Endodermal cell (in vitro differentiated cells): ENCODE measurements at regions not wholly inside any gene's neighbourhood (a gene's known extent, or its start where the extent isn't known, plus 50 kb on each side); places are given as distances from the start of the nearest gene placed in this dataset.

Experiments used
- DNase-seq: peaks from one replicate; pipeline ENCODE4 v3.0.0-alpha.2; 2017
- H3K27ac ChIP-seq: 2 replicates; pipeline ENCODE4 v1.5.1; 2013; ENCODE audit warnings: mild to moderate bottlenecking, low read depth, low read length, moderate library complexity
- H3K27me3 ChIP-seq: 2 replicates; pipeline ENCODE4 v1.6.1; 2013; ENCODE audit warnings: mild to moderate bottlenecking, low read length, moderate library complexity; ENCODE audit not compliant: insufficient read depth, control insufficient read depth, poor library complexity, severe bottlenecking
- H3K36me3 ChIP-seq: 2 replicates; pipeline ENCODE4 v1.7.0; 2013; ENCODE audit warnings: mild to moderate bottlenecking, low read length, moderate library complexity; ENCODE audit not compliant: control insufficient read depth, insufficient read depth
- H3K4me1 ChIP-seq: one replicate; pipeline ENCODE4 v1.7.0; 2013; ENCODE audit warnings: low read length; ENCODE audit not compliant: control insufficient read depth, insufficient read depth
- H3K4me3 ChIP-seq: 2 replicates; pipeline ENCODE4 v1.5.1; 2013; ENCODE audit warnings: mild to moderate bottlenecking, low read length, moderate library complexity
- H3K9ac ChIP-seq: 2 replicates; pipeline ENCODE4 v1.6.1; 2013; ENCODE audit warnings: mild to moderate bottlenecking, low read length, moderate library complexity; ENCODE audit not compliant: poor library complexity, severe bottlenecking; ENCODE audit errors: extremely low read depth
- H3K9me3 ChIP-seq: 2 replicates; pipeline ENCODE4 v1.6.1; 2013; ENCODE audit warnings: mild to moderate bottlenecking, low read length, moderate library complexity; ENCODE audit not compliant: control insufficient read depth
- H3K27ac Mint-ChIP-seq: 2 replicates; pipeline ENCODE4 v1.8.0; 2020; ENCODE audit warnings: mixed read lengths
- H3K27me3 Mint-ChIP-seq: 2 replicates; pipeline ENCODE4 v1.8.0; 2021; ENCODE audit warnings: mild to moderate bottlenecking, mixed read lengths; ENCODE audit not compliant: insufficient read depth
- H3K36me3 Mint-ChIP-seq: 2 replicates; pipeline ENCODE4 v1.8.0; 2020; ENCODE audit warnings: low read depth, mixed read lengths
- H3K4me1 Mint-ChIP-seq: 2 replicates; pipeline ENCODE4 v1.8.0; 2020; ENCODE audit warnings: mixed read lengths
- H3K4me3 Mint-ChIP-seq: 2 replicates; pipeline ENCODE4 v1.8.0; 2020; ENCODE audit warnings: mild to moderate bottlenecking, moderate library complexity, mixed read lengths
- H3K9me3 Mint-ChIP-seq: 2 replicates; pipeline ENCODE4 v1.8.0; 2020; ENCODE audit warnings: mild to moderate bottlenecking, mixed read lengths
- WGBS, 2 experiments: methylation state at CpG; one replicate each; pipeline versions ENCODE4 v1.1.5 to v1.1.7; 2013; ENCODE audit warnings: missing lambda C conversion rate in 2 of 2, mixed read lengths in 1 of 2; ENCODE audit not compliant: insufficient coverage in 1 of 2, insufficient read length in 1 of 2; 5-methylcytosine and 5-hydroxymethylcytosine counted together
- TF ChIP-seq, protein P1 (sequence below): fragments of 200-600 bp; sonication (generic); conservative IDR thresholded peaks from 2 replicates; pipeline ENCODE4 v1.5.0; 2021; ENCODE audit warnings: antibody characterized with exemption, mild to moderate bottlenecking

DNA sequence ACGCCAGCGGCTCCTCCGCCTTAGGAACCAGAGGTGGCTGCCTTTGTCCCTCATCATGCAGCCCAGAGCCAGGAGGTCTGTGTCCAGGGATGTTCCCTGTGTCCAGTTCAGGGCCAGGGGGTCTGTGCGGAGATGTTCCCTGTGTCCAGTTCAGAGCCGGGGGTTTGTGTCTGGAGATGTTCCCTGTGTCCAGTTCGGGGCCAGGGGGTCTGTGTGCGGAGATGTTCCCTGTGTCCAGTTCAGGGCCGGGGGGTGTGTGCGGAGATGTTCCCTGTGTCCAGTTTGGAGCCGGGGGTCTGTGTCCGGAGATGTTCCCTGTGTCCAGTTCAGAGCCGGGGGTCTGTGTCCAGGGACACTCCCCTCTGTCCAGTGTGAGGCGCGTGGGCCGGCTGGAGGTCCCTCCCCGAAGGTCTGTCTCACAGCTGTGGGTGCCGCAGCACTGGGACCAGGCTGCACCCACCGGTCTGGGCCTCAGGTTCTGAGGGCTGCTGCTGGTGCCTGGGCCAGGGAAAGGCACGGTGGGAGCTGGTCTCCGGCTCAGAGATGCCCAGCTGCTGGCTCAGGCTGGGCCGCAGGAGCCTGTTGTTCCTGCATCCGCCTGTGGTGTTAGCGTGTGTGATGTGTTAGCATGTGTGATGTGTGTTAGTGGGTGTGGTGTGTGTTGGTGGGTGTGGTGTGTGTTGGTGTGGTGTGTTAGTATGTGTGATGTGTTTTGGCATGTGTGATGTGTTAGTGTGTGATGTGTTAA is 67.9 kb upstream of the CFAP46 start:
- Mint-ChIP-seq H3K27me3 (no peaks in the 10 kb centered on the region), H3K4me3 (no peak overlapping the region), H3K27ac (peak overlapping the region; percentile 58), H3K9me3 (peaks cover 1% of the 10 kb centered on the region), H3K36me3 (no peaks in the 10 kb centered on the region), H3K4me1 (no peaks in the 10 kb centered on the region)
- Histone ChIP-seq H3K4me1 (no peaks in the 10 kb centered on the region), H3K9ac (no peak overlapping the region), H3K4me3 (no peak overlapping the region), H3K36me3 (no peaks in the 10 kb centered on the region), H3K9me3 (no peaks in the 10 kb centered on the region), H3K27ac (no peak overlapping the region), H3K27me3 (no peaks in the 10 kb centered on the region)
- 90 to 91% methylated on average over 20 to 23 of the region's 23 CpGs for WGBS, 2 experiments
- no peak for DNase-seq
- TF ChIP-seq, protein P1, sequence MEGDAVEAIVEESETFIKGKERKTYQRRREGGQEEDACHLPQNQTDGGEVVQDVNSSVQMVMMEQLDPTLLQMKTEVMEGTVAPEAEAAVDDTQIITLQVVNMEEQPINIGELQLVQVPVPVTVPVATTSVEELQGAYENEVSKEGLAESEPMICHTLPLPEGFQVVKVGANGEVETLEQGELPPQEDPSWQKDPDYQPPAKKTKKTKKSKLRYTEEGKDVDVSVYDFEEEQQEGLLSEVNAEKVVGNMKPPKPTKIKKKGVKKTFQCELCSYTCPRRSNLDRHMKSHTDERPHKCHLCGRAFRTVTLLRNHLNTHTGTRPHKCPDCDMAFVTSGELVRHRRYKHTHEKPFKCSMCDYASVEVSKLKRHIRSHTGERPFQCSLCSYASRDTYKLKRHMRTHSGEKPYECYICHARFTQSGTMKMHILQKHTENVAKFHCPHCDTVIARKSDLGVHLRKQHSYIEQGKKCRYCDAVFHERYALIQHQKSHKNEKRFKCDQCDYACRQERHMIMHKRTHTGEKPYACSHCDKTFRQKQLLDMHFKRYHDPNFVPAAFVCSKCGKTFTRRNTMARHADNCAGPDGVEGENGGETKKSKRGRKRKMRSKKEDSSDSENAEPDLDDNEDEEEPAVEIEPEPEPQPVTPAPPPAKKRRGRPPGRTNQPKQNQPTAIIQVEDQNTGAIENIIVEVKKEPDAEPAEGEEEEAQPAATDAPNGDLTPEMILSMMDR = no peak

DNA sequence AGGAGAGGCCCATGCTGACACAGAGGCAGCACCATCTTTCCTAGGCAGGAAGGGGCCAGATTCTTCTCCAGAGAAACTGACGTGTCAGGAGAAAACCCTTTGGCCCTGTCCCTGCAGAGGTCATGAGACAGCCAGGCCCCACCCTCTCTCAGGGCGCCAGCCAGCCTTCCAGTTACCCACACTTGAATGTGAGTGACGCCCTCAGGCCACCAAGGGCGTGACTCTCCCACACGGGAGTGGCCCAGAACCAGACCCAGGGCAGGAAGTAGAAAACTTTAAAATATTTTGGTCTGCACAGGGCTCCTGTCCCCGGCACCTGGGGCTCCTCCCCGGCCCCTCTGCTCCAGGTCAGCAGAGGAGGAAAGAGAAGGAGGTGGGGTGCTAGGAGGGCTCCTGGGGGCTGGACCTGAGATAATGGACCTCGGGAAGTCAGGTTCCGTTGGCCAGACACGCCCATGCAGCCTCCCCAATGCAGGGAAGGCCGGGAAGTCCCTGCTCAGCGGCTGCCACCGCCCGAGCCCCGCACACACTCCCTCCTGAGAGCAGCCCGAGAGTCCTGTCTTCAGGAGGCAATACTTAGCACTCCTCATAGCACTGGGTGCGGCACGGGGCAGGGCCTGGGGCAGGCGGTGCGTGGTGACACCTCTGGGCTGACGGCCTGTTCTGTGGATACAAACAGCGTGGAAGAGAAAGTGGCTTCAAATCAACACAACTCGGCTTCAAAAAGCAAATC is 67.0 kb upstream of the CFAP46 start:
- H3K36me3 ChIP-seq = no peaks in the 10 kb centered on the region
- TF ChIP-seq, protein P1 = no peak

DNA sequence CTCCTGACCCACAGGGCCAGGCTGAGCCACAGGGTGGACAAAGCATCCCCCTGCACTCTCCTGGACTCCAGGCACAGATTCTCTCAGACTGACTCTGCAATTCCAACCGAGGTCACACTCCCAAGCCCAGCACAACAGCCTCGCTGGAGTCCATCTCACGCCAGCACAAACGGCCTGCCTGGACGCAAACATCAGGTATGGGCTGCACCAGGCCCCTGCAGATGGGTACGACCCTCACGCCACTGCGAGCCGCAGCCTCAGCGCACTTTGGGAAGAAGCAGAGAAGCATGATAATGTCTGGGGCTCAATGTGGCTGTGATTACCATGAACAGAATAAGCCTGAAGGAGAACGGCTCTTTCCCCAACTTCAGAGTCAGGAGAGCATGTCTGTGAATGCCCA is 66.4 kb upstream of the CFAP46 start:
- Histone ChIP-seq H3K4me3 (no peak overlapping the region), H3K36me3 (no peaks in the 10 kb centered on the region), H3K27me3 (no peaks in the 10 kb centered on the region), H3K4me1 (peaks cover under 1% of the 10 kb centered on the region), H3K9me3 (peaks cover 1% of the 10 kb centered on the region), H3K27ac (no peak overlapping the region), H3K9ac (no peak overlapping the region)
- Mint-ChIP-seq H3K27me3 (no peaks in the 10 kb centered on the region), H3K4me1 (no peaks in the 10 kb centered on the region), H3K4me3 (no peak overlapping the region), H3K27ac (no peak overlapping the region), H3K36me3 (no peaks in the 10 kb centered on the region), H3K9me3 (peaks cover 6% of the 10 kb centered on the region)
- 74 to 91% methylated on average over 4 to 11 of the region's 11 CpGs for WGBS, 2 experiments
- TF ChIP-seq, protein P1 = no peak
- no peak for DNase-seq

More for the DNA sequence above, 67.0 kb upstream of the CFAP46 start:
- no peaks in the 10 kb centered on the region for H3K27me3 ChIP-seq
- Mint-ChIP-seq H3K9me3 (peaks cover 3% of the 10 kb centered on the region), H3K36me3 (no peaks in the 10 kb centered on the region), H3K27me3 (no peaks in the 10 kb centered on the region), H3K4me3 (no peak overlapping the region), H3K27ac (no peak overlapping the region), H3K4me1 (no peaks in the 10 kb centered on the region)
- 87 to 93% methylated on average over 9 to 23 of the region's 23 CpGs for WGBS, 2 experiments
- H3K9ac ChIP-seq = no peak overlapping the region
- H3K4me3 ChIP-seq = no peak overlapping the region
- no peak for DNase-seq
- no peaks in the 10 kb centered on the region for H3K9me3 ChIP-seq
- H3K27ac ChIP-seq = no peak overlapping the region
- no peaks in the 10 kb centered on the region for H3K4me1 ChIP-seq
